ENCODE measurements at regions not wholly inside any gene's neighbourhood (a gene's known extent, or its start where the extent isn't known, plus 50 kb on each side); places are given as distances from the start of the nearest gene placed in this dataset.
"Not testable (repeated sequence)": the region's sequence is repeated elsewhere in the genome, so short reads cannot be mapped to it uniquely, and the experiment has no call there.

- TF ChIP-seq, protein P1, sequence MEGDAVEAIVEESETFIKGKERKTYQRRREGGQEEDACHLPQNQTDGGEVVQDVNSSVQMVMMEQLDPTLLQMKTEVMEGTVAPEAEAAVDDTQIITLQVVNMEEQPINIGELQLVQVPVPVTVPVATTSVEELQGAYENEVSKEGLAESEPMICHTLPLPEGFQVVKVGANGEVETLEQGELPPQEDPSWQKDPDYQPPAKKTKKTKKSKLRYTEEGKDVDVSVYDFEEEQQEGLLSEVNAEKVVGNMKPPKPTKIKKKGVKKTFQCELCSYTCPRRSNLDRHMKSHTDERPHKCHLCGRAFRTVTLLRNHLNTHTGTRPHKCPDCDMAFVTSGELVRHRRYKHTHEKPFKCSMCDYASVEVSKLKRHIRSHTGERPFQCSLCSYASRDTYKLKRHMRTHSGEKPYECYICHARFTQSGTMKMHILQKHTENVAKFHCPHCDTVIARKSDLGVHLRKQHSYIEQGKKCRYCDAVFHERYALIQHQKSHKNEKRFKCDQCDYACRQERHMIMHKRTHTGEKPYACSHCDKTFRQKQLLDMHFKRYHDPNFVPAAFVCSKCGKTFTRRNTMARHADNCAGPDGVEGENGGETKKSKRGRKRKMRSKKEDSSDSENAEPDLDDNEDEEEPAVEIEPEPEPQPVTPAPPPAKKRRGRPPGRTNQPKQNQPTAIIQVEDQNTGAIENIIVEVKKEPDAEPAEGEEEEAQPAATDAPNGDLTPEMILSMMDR (IDR thresholded peaks at IDR 0.05; ENCODE audit: borderline replicate concordance, extremely low read depth, low read length, poor library complexity, severe bottlenecking): not testable (repeated sequence)
- TF ChIP-seq EZH2 (IDR thresholded peaks at IDR 0.05; ENCODE audit: borderline replicate concordance, low read depth, low read length, severe bottlenecking): not testable (repeated sequence)
These were observed 63.0 kb upstream of the KIF2A start for GRCh38 chr5:62243046-62243445.
